Esophagus squamous epithelium (tissue), 4 donors: ENCODE measurements at regions not wholly inside any gene's neighbourhood (a gene's known extent, or its start where the extent isn't known, plus 50 kb on each side); places are given as distances from the start of the nearest gene placed in this dataset.

Experiments used
- CTCF ChIP-seq, 6 experiments: fragments of 450-650 bp in 4 of 6; fragments of 200-600 bp in 2 of 6; sonication (generic) in 2 of 6; IDR thresholded peaks; one replicate each; pipeline ENCODE4 v1.5.1; 2016 to 2019; ENCODE audit warnings: antibody characterized with exemption in 6 of 6, mild to moderate bottlenecking in 4 of 6, moderate library complexity in 4 of 6
- POLR2A ChIP-seq, 4 donors: fragments of 450-650 bp; IDR thresholded peaks; one replicate each; pipeline ENCODE4 v1.6.1; 2017; ENCODE audit warnings: antibody characterized with exemption in 4 of 4, mild to moderate bottlenecking in 4 of 4, moderate library complexity in 3 of 4

DNA sequence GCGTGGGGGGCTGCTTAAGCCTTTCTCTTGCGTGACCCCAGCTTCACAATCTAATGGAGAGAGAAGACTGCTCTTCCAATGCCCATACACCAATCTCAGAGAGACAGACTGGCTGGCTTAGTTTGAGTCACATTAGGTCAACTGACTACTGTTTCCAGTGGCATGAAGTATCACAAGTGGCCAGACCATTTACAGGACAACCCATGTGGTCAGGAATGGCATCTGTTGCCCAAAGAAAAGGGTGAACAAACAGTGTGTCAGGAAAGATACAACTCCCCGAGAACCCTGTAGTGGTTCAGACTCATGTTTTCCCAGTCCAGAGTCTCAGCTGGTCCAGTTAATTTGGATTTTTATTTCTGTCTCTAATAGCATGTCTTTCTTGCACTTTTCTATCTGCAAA is 177.4 kb upstream of the IL12B start:
- TF ChIP-seq POLR2A (IDR thresholded peaks at IDR 0.05) = no peak
- no peak for TF ChIP-seq CTCF (IDR thresholded peaks at IDR 0.05)
